MM.1S (cell line): ENCODE measurements at regions not wholly inside any gene's neighbourhood (a gene's known extent, or its start where the extent isn't known, plus 50 kb on each side); places are given as distances from the start of the nearest gene placed in this dataset.

Experiments
- DNase-seq: peaks from one replicate; pipeline ENCODE4 v3.0.0-alpha.2; 2015
- H2AFZ ChIP-seq: fragments of 300-600 bp; sonication (generic); 2 replicates; pipeline ENCODE4 v1.6.0; 2016; ENCODE audit warnings: antibody characterized with exemption, low read length
- H3F3A ChIP-seq: fragments of 300-600 bp; sonication (generic); 2 replicates; pipeline ENCODE4 v1.6.1; 2016; ENCODE audit warnings: mild to moderate bottlenecking, antibody characterized with exemption, low read length, moderate library complexity, mixed read lengths; ENCODE audit not compliant: insufficient read depth
- H3K27ac ChIP-seq: fragments of 300-600 bp; sonication (generic); 2 replicates; pipeline ENCODE4 v1.5.1; 2016; ENCODE audit warnings: mild to moderate bottlenecking, low read length
- H3K27me3 ChIP-seq: fragments of 300-600 bp; sonication (generic); replicated peaks from 2 replicates; pipeline ENCODE4 v1.6.0; 2016; ENCODE audit warnings: low read length; ENCODE audit not compliant: insufficient read depth
- H3K36me3 ChIP-seq: fragments of 300-600 bp; sonication (generic); replicated peaks from 2 replicates; pipeline ENCODE4 v1.6.1; 2016; ENCODE audit warnings: mild to moderate bottlenecking, low read length, mixed read lengths; ENCODE audit not compliant: insufficient read depth
- H3K4me1 ChIP-seq: fragments of 300-600 bp; sonication (generic); 2 replicates; pipeline ENCODE4 v1.6.1; 2016; ENCODE audit warnings: low read length, mixed read lengths
- H3K4me2 ChIP-seq: fragments of 300-600 bp; sonication (generic); 2 replicates; pipeline ENCODE4 v1.6.0; 2016; ENCODE audit warnings: low read depth, low read length
- H3K4me3 ChIP-seq: fragments of 300-600 bp; sonication (generic); 2 replicates; pipeline ENCODE4 v1.5.1; 2016; ENCODE audit warnings: low read length, mixed read lengths
- H3K79me2 ChIP-seq: fragments of 300-600 bp; sonication (generic); 2 replicates; pipeline ENCODE4 v1.6.1; 2016; ENCODE audit warnings: mixed run types, low read length, mixed read lengths
- H3K9ac ChIP-seq: fragments of 300-600 bp; sonication (generic); 2 replicates; pipeline ENCODE4 v1.6.1; 2016; ENCODE audit warnings: low read length, mixed read lengths
- H3K9me2 ChIP-seq: fragments of 300-600 bp; sonication (generic); replicated peaks from 2 replicates; pipeline ENCODE4 v1.6.1; 2016; ENCODE audit warnings: mild to moderate bottlenecking, low read length, mixed read lengths; ENCODE audit not compliant: insufficient read depth
- H3K9me3 ChIP-seq: fragments of 300-600 bp; sonication (generic); replicated peaks from 2 replicates; pipeline ENCODE4 v1.6.1; 2016; ENCODE audit warnings: mild to moderate bottlenecking, low read length, mixed read lengths; ENCODE audit not compliant: insufficient read depth
- H4K20me1 ChIP-seq: fragments of 300-600 bp; sonication (generic); 2 replicates; pipeline ENCODE4 v1.6.1; 2016; ENCODE audit warnings: mild to moderate bottlenecking, low read length, moderate library complexity, mixed read lengths; ENCODE audit not compliant: insufficient read depth
- EZH2 ChIP-seq: fragments of 300-600 bp; sonication (generic); optimal IDR thresholded peaks from 2 replicates; pipeline ENCODE3; 2017; ENCODE audit warnings: low read depth, mild to moderate bottlenecking, antibody characterized with exemption, low read length, mixed read lengths
- EZH2phosphoT487 ChIP-seq: fragments of 300-600 bp; sonication (generic); IDR thresholded peaks from 2 replicates; pipeline ENCODE4 v1.6.1; 2018; ENCODE audit warnings: antibody characterized with exemption, low read length
- TF ChIP-seq, protein P1 (sequence below): fragments of 300-600 bp; sonication (generic); IDR thresholded peaks from 2 replicates; pipeline ENCODE4 v1.5.1; 2016; ENCODE audit warnings: antibody characterized with exemption, low read length, mixed read lengths

DNA sequence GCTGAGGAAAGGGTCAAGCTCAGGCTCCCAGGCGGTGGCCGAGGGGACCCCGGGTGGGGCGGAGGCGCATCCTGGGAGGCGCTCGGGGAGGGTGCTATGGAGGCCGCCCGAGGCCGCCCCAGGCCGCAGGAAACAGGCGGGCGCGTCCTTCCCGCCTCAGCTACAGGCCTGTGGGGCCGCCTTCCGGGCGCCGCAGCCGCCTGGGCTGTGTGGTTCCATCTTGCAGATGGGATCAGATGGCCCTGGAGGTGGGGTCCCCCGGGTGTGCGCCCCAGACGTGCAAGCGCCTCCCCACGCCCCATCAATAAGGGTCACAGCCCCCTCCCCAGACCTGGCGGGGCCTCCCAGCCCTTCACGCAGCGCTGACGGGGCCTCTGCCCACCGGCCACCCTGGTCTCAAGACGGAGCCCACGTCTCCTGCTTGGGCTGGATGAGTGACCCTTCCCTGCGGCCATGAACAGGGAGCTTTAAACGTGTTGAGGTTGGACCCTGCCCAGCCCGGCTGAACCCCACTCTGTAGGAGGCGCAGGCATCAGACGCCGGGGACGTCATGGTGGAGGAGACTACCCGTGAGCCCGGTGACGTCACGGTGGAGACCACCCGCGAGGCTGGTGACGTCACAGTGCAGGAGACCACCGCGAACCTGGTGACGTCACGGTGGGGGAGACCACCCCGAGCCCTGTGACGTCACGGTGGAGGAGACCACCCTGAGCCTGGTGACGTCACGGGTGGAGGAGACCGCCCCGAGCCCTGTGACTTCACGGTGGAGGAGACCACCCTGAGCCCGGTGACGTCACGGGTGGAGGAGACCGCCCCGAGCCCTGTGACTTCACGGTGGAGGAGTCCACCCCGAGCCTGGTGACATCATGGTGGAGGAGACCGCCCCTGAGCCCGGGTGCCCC lies 267.0 kb downstream of the DLL1 start:
- Histone ChIP-seq H3K4me1 (no peaks in the 10 kb centered on the region), H3K27me3 (no peaks in the 10 kb centered on the region), H4K20me1 (no peaks in the 10 kb centered on the region), H3K36me3 (no peaks in the 10 kb centered on the region), H3K9me3 (no peaks in the 10 kb centered on the region), H3K4me2 (no peak overlapping the region), H3K27ac (no peak overlapping the region), H2AFZ (no peak overlapping the region), H3F3A (no peaks in the 10 kb centered on the region), H3K4me3 (no peak overlapping the region), H3K79me2 (no peaks in the 10 kb centered on the region), H3K9me2 (no peaks in the 10 kb centered on the region), H3K9ac (no peak overlapping the region)
- no peak for DNase-seq
- TF ChIP-seq EZH2phosphoT487 (no peak), EZH2 (no peak)
- TF ChIP-seq, protein P1, sequence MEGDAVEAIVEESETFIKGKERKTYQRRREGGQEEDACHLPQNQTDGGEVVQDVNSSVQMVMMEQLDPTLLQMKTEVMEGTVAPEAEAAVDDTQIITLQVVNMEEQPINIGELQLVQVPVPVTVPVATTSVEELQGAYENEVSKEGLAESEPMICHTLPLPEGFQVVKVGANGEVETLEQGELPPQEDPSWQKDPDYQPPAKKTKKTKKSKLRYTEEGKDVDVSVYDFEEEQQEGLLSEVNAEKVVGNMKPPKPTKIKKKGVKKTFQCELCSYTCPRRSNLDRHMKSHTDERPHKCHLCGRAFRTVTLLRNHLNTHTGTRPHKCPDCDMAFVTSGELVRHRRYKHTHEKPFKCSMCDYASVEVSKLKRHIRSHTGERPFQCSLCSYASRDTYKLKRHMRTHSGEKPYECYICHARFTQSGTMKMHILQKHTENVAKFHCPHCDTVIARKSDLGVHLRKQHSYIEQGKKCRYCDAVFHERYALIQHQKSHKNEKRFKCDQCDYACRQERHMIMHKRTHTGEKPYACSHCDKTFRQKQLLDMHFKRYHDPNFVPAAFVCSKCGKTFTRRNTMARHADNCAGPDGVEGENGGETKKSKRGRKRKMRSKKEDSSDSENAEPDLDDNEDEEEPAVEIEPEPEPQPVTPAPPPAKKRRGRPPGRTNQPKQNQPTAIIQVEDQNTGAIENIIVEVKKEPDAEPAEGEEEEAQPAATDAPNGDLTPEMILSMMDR = no peak

DNA sequence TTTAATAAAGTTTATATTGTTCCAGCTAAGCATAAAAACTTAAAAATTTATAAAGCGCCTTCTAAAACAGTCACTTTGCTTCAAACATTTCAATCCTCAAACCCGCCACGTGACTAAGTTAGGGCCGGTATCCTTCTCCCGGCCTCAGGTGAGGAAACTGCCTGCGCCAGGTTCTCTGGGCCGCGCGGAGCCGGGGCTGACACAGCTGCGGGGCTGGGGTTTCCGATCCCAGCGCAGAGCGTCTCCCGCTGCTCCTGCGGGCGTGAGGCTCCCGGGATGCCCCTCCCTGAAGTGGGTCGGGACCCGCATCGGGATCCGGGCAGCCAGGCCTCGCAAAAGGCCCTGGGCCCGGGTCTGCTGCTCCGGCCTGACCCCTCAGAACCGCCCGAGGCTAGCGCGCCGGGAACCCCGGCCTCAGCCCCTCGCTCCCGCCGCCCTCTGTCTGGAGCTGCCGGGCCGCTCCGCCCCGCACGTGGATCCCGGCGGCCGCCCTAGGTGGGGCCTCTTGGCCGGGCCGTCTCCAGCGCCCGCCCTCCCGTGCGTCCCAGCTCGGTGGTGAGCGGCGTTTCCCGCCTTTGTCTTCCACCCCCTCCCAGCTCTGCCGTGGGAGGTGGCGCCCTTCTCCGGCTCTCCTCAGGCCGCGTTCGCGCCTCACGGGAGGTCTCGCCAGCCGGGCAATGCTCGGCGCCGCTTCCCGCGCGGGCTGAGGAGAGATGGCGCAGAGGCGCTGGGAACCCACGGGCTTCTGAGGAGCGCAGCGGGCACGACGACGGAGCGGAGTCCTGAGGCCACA lies 267.9 kb downstream of the DLL1 start:
- no peaks in the 10 kb centered on the region for H3F3A ChIP-seq

DNA sequence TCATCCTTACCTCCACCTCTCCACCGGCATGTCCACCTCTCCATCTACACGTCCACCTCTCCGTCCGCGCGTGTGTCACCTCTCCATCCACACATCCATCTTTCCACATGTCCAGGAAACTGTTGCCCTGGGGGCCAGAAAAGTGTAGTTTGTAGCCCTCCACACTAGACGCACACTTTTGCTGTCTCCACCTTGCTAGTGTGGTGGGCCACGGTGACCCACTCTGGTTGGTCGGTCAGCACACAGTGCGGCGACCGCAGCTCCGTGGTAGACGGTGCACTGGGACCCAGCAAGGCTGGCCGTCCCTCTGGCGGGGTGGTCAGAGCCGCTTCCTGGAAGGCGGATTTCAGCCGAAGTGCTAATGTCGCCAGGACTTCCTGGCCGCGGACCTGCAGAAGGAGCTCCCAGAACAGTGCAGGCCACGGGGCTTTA lies 268.6 kb downstream of the DLL1 start:
- H3K4me3 ChIP-seq = no peak overlapping the region
- no peaks in the 10 kb centered on the region for H3K9me2 ChIP-seq
- no peaks in the 10 kb centered on the region for H4K20me1 ChIP-seq
- H3K27ac ChIP-seq = no peak overlapping the region
- H3K79me2 ChIP-seq = no peaks in the 10 kb centered on the region
- H3K27me3 ChIP-seq = no peaks in the 10 kb centered on the region
- H3K4me1 ChIP-seq = no peaks in the 10 kb centered on the region
- no peak overlapping the region for H2AFZ ChIP-seq
- no peaks in the 10 kb centered on the region for H3K36me3 ChIP-seq
- no peaks in the 10 kb centered on the region for H3F3A ChIP-seq
- H3K4me2 ChIP-seq = no peak overlapping the region
- DNase-seq = no peak
- no peaks in the 10 kb centered on the region for H3K9me3 ChIP-seq
- no peak overlapping the region for H3K9ac ChIP-seq
- TF ChIP-seq EZH2phosphoT487 = no peak
- no peak for TF ChIP-seq EZH2
- TF ChIP-seq, protein P1 = no peak

More for the DNA sequence above, 267.9 kb downstream of the DLL1 start:
- TF ChIP-seq, protein P1 = no peak
- no peak for TF ChIP-seq EZH2phosphoT487
- no peak for TF ChIP-seq EZH2
- no peaks in the 10 kb centered on the region for H3K27me3 ChIP-seq
- no peaks in the 10 kb centered on the region for H3K4me1 ChIP-seq
- H3K27ac ChIP-seq = no peak overlapping the region
- H3K79me2 ChIP-seq = no peaks in the 10 kb centered on the region
- H3K9ac ChIP-seq = no peak overlapping the region
- no peaks in the 10 kb centered on the region for H4K20me1 ChIP-seq
- no peaks in the 10 kb centered on the region for H3K36me3 ChIP-seq
- no peak overlapping the region for H2AFZ ChIP-seq
- H3K9me2 ChIP-seq = no peaks in the 10 kb centered on the region
- no peaks in the 10 kb centered on the region for H3K9me3 ChIP-seq
- DNase-seq = no peak
- no peak overlapping the region for H3K4me2 ChIP-seq
- H3K4me3 ChIP-seq = no peak overlapping the region
